ENCODE measurements at regions not wholly inside any gene's neighbourhood (a gene's known extent, or its start where the extent isn't known, plus 50 kb on each side); places are given as distances from the start of the nearest gene placed in this dataset.

DNA sequence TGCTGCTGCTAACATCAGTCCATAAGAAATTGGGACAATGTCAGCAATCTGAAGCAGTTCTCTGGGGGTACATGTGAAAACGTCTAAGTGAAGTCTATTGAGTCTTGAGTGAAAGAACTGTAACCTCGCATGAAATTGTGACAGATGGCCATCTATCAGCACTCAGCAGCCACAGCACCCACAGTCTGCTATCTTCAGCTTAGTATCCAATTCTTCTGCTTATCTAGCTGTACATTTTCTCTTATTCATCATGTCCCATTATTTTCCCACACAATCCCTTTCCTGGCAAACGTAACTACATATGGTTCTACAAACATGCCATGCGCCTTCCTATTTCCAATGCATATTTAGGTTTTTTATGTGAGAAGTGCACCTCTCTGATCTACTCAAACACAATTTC is 629.7 kb downstream of the NTRK3 start:
- TF ChIP-seq, protein P1, sequence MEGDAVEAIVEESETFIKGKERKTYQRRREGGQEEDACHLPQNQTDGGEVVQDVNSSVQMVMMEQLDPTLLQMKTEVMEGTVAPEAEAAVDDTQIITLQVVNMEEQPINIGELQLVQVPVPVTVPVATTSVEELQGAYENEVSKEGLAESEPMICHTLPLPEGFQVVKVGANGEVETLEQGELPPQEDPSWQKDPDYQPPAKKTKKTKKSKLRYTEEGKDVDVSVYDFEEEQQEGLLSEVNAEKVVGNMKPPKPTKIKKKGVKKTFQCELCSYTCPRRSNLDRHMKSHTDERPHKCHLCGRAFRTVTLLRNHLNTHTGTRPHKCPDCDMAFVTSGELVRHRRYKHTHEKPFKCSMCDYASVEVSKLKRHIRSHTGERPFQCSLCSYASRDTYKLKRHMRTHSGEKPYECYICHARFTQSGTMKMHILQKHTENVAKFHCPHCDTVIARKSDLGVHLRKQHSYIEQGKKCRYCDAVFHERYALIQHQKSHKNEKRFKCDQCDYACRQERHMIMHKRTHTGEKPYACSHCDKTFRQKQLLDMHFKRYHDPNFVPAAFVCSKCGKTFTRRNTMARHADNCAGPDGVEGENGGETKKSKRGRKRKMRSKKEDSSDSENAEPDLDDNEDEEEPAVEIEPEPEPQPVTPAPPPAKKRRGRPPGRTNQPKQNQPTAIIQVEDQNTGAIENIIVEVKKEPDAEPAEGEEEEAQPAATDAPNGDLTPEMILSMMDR (IDR thresholded peaks at IDR 0.05; ENCODE audit: insufficient read depth, low read depth, low read length), result no peak
- Histone ChIP-seq H3K27me3 (ENCODE audit: control insufficient read depth, insufficient read depth, low read length) (no peaks in the 10 kb centered on the region), H3K4me3 (ENCODE audit: low read depth, low read length) (no peak overlapping the region), H3K36me3 (ENCODE audit: control insufficient read depth, insufficient read depth, low read length) (no peaks in the 10 kb centered on the region)
- POLR2A ChIA-PET, result no interaction called here
- CTCF ChIA-PET, result no interaction called here
- no peak for DNase-seq (ENCODE audit: low read depth)

DNA sequence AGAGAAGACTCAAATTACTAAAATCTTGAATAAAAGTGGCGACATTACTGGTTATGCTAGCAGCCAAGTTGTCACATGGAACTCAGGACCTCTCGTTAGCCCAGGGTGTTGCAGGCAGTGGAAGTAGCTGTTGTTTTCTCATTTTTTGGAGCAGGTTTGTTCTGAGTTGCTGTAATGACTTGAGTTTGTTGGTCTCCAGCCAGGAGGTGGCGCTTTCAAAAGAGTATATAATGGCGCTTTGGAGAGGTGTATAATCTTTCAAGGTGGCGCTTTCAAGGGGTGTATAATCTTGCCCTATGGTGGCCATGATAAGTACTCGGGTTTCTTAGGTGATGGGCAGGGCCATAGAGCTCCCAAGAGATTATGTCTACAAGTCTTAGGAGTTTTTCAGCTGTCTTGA is 632.7 kb downstream of the NTRK3 start:
- TF ChIP-seq, protein P1 (IDR thresholded peaks at IDR 0.05; ENCODE audit: insufficient read depth, low read depth, low read length), result no peak
- Histone ChIP-seq H3K27me3 (ENCODE audit: control insufficient read depth, insufficient read depth, low read length) (no peaks in the 10 kb centered on the region), H3K36me3 (ENCODE audit: control insufficient read depth, insufficient read depth, low read length) (no peaks in the 10 kb centered on the region), H3K4me3 (ENCODE audit: low read depth, low read length) (no peak overlapping the region)
- ChIA-PET CTCF (interaction anchor here (0.9 kb wide), 1 partner anchor 10 kb away, joined by 3 read pairs; no protein-coding TSS in a partner anchor), POLR2A (interaction anchor here (0.5 kb wide), 1 partner anchor 82 kb away, joined by 17 read pairs; no protein-coding TSS in a partner anchor)
- no peak for DNase-seq (ENCODE audit: low read depth)

DNA sequence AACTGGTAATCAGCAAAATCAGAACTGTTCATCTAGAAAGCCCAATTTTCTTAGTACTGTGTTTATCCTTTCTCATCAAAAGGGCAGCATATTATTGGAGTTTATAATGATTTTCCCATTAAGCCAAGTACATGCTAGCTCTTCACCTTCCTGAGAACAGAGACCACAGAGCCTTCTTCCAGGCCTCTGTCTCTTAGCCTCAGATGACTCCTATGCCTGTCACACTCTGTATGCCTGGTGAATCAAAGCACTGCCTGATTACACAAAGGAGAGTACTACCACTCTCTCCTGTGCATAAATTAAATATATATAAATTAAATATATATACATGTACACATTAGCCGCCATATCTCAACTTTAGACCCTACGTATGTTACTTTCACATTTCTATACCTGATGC is 636.1 kb downstream of the NTRK3 start:
- H3K27me3 ChIP-seq (ENCODE audit: control insufficient read depth, insufficient read depth, low read length), result no peaks in the 10 kb centered on the region
- H3K4me3 ChIP-seq (ENCODE audit: low read depth, low read length), result no peak overlapping the region
- H3K36me3 ChIP-seq (ENCODE audit: control insufficient read depth, insufficient read depth, low read length), result no peaks in the 10 kb centered on the region
- TF ChIP-seq, protein P1 (IDR thresholded peaks at IDR 0.05; ENCODE audit: insufficient read depth, low read depth, low read length), result no peak
- CTCF ChIA-PET, result no interaction called here
- POLR2A ChIA-PET, result no interaction called here
- DNase-seq (ENCODE audit: low read depth), result no peak

DNA sequence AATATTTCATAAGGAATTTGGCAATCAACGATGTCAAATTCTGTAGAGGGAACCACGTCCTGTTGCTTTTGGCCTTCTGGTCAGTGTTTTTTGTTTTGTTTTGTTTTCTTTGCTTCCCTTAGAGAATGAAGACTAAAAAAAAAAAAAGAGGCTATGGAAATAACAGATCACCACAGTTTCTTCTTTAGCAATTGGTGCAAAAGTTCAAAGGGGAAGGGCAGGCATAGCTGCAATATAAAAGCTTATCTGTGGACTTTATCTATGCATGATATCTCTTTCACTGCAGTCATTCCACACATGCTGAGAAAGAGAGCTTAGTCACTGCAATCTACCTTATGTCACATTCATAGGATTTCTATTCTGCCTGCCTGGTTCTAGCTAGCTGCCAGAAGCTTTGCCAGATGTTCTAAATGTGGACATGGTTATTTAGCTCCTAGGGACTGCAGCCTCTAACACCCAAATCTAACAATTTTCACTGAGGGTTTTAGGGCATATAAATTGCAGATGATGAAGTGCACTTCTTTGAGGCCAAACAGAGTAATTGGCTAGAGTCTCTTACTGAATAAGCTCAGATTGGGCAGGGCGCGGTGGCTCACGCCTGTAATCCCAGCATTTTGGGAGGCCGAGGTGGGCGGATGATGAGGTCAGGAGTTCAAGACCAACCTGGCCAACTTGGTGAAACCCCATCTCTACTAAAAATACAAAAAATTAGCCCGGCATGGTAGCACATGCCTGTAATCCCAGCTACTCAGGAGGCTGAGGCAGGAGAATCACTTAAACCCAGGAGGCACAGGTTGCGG is 637.2 kb downstream of the NTRK3 start:
- H3K27me3 ChIP-seq (ENCODE audit: control insufficient read depth, insufficient read depth, low read length), result no peaks in the 10 kb centered on the region
- TF ChIP-seq, protein P1 (IDR thresholded peaks at IDR 0.05; ENCODE audit: insufficient read depth, low read depth, low read length), result no peak
- POLR2A ChIA-PET, result interaction anchor here (0.8 kb wide), 1 partner anchor 256 kb away, joined by 14 read pairs; no protein-coding TSS in a partner anchor
- no peak overlapping the region for H3K4me3 ChIP-seq (ENCODE audit: low read depth, low read length)
- CTCF ChIA-PET, result interaction anchor here (1.0 to 1.1 kb wide), 2 partner anchors 8 to 10 kb away, joined by 3 read pairs; no protein-coding TSS in a partner anchor
- H3K36me3 ChIP-seq (ENCODE audit: control insufficient read depth, insufficient read depth, low read length), result no peaks in the 10 kb centered on the region
- peak; percentile 75 for DNase-seq (ENCODE audit: low read depth)

DNA sequence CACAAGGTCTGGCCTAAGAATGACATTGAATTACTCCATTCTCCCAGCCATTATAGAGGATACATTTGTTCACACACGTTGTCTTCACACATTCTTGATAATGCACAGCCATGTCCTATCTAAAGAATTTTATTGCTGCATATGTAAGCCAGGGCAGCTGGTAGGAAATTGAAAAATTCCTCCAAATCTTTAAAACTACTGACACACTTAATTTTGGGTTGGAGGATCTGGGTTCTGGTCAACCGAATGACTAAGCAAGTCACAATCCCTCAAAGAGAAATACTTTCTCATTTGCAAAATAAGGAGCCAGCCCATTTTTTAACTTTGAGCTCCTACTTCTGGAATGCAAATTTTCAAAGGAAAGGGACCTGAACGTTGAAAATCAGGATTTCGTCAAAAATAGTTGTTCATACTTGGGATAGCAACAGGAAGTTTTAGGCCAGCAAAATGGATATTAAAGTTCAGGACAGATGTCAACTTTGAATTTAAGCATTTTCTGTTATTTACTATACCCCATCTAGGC is 638.3 kb downstream of the NTRK3 start:
- TF ChIP-seq, protein P1 (IDR thresholded peaks at IDR 0.05; ENCODE audit: insufficient read depth, low read depth, low read length), result no peak
- Histone ChIP-seq H3K36me3 (ENCODE audit: control insufficient read depth, insufficient read depth, low read length) (no peaks in the 10 kb centered on the region), H3K27me3 (ENCODE audit: control insufficient read depth, insufficient read depth, low read length) (no peaks in the 10 kb centered on the region), H3K4me3 (ENCODE audit: low read depth, low read length) (no peak overlapping the region)
- no peak for DNase-seq (ENCODE audit: low read depth)
- POLR2A ChIA-PET, result interaction anchor here (0.6 kb wide), 1 partner anchor 52 kb away, joined by 4 read pairs; no protein-coding TSS in a partner anchor
- CTCF ChIA-PET, result interaction anchor here (1.0 to 1.1 kb wide), 2 partner anchors 9 kb away, joined by 3 read pairs; no protein-coding TSS in a partner anchor

Measured in BJ (cell line).